GM12878 (cell line): ENCODE measurements at regions not wholly inside any gene's neighbourhood (a gene's known extent, or its start where the extent isn't known, plus 50 kb on each side); places are given as distances from the start of the nearest gene placed in this dataset.

ENCODE experiments used
- ATAC-seq: fragments of 200-7000 bp; cut with Tn5 transposase; 3 replicates; pipeline ENCODE4 v1.9.1; 2020; ENCODE audit warnings: mild to moderate bottlenecking, moderate library complexity
- BruUV-seq: library from RNA; stranded (reverse); fragments of 400-500 nt; replicated peaks from 2 replicates; lab custom pipeline; 2021; lab: Mats Ljungman, UMichigan
- CTCF ChIA-PET: fragments of 300-600 bp; sonication (Branson Sonifier 250); formaldehyde crosslinking; extraction: SDS; loops from one replicate; lab custom pipeline; 2021; ENCODE audit warnings: inconsistent platforms; lab: Yijun Ruan, JAX
- POLR2A ChIA-PET: fragments of 350-600 bp; formaldehyde crosslinking; extraction: SDS; loops from one replicate; lab custom pipeline; 2021; ENCODE audit warnings: inconsistent platforms; lab: Charles Lee
- RAD21 ChIA-PET: fragments of 300-600 bp; sonication (Branson Sonifier 250); formaldehyde crosslinking; loops from one replicate; lab custom pipeline; 2023; ENCODE audit warnings: antibody characterized with exemption; ENCODE audit not compliant: unreplicated experiment; lab: Charles Lee
- SMC1A ChIA-PET: fragments of 300-600 bp; sonication (Branson Sonifier 250); formaldehyde crosslinking; loops from one replicate; lab custom pipeline; 2023; ENCODE audit not compliant: unreplicated experiment, uncharacterized antibody; lab: Charles Lee
- DNase-seq: peaks from one replicate; pipeline ENCODE4 v3.0.0-alpha.2; 2011; ENCODE audit warnings: low read depth, low spot score
- FAIRE-seq: peaks from 3 replicates; lab custom pipeline; 2011; peaks lifted over from hg19 to GRCh38; lab: Jason Lieb, UNC
- H2AFZ ChIP-seq: 2 replicates; pipeline ENCODE4 v1.6.0; 2011; ENCODE audit warnings: low read depth, low read length, control low read depth; ENCODE audit not compliant: control insufficient read depth
- H3K27ac ChIP-seq: 2 replicates; pipeline ENCODE4 v1.5.1; 2011; ENCODE audit warnings: control low read depth; ENCODE audit not compliant: control insufficient read depth, insufficient read depth
- H3K27me3 ChIP-seq, 2 experiments: replicated peaks in 1 of 2; 2 replicates each; pipeline versions ENCODE4 v1.6.0 to v1.6.1; 2011; ENCODE audit warnings: low read length in 1 of 2; ENCODE audit not compliant: control insufficient read depth in 2 of 2, insufficient read depth in 2 of 2
- H3K36me3 ChIP-seq, 2 experiments: 2 replicates each; pipeline ENCODE4 v1.5.1; 2011; ENCODE audit warnings: low read length in 1 of 2; ENCODE audit not compliant: control insufficient read depth in 2 of 2, insufficient read depth in 2 of 2
- H3K4me1 ChIP-seq: 2 replicates; pipeline ENCODE4 v1.6.1; 2011; ENCODE audit warnings: mild to moderate bottlenecking, low read length, moderate library complexity, mixed read lengths; ENCODE audit not compliant: control insufficient read depth, insufficient read depth
- H3K4me2 ChIP-seq: 2 replicates; pipeline ENCODE4 v1.6.0; 2011; ENCODE audit warnings: control low read depth; ENCODE audit not compliant: control insufficient read depth, insufficient read depth
- H3K4me3 ChIP-seq: fragments of 200-600 bp; sonication (generic); 2 replicates; pipeline ENCODE4 v1.5.1; 2016
- H3K79me2 ChIP-seq: 2 replicates; pipeline ENCODE4 v1.6.0; 2011; ENCODE audit warnings: low read length; ENCODE audit not compliant: control insufficient read depth, insufficient read depth
- H3K9ac ChIP-seq: 2 replicates; pipeline ENCODE4 v1.8.0; 2011; ENCODE audit warnings: low read length, control low read depth, mixed read lengths; ENCODE audit not compliant: control insufficient read depth, insufficient read depth
- H3K9me3 ChIP-seq: replicated peaks from 3 replicates; pipeline ENCODE4 v1.5.1; 2011; ENCODE audit warnings: mild to moderate bottlenecking, low read length; ENCODE audit not compliant: control insufficient read depth, insufficient read depth
- H4K20me1 ChIP-seq: 2 replicates; pipeline ENCODE4 v1.6.0; 2011; ENCODE audit not compliant: control insufficient read depth, insufficient read depth
- CREB1 ChIP-seq: IDR thresholded peaks from 2 replicates; pipeline ENCODE4 v1.6.1; 2012; ENCODE audit warnings: low read depth, mild to moderate bottlenecking, inconsistent platforms
- E2F4 ChIP-seq: IDR thresholded peaks from 2 replicates; pipeline ENCODE4 v1.6.1; 2012; ENCODE audit warnings: low read depth, low read length, improper control_type of control experiment
- HDAC2 ChIP-seq: fragments of 200-600 bp; sonication (generic); IDR thresholded peaks from 2 replicates; pipeline ENCODE4 v1.6.1; 2017
- KAT2A ChIP-seq: conservative IDR thresholded peaks from 2 replicates; pipeline ENCODE4 v1.6.1; 2011; ENCODE audit warnings: low read depth, low read length; ENCODE audit not compliant: control insufficient read depth
- LARP7 ChIP-seq: fragments of 450-650 bp; IDR thresholded peaks from 2 replicates; pipeline ENCODE4 v1.6.1; 2017; ENCODE audit warnings: mild to moderate bottlenecking
- MAX ChIP-seq: IDR thresholded peaks from 2 replicates; pipeline ENCODE4 v1.6.1; 2012; ENCODE audit warnings: low read depth, low read length, improper control_type of control experiment
- MYB ChIP-seq: fragments of 150-350 bp; IDR thresholded peaks from 2 replicates; pipeline ENCODE4 v1.6.1; 2014; ENCODE audit warnings: mild to moderate bottlenecking, low read depth, low read length, borderline replicate concordance
- NBN ChIP-seq: fragments of 450-650 bp; IDR thresholded peaks from 2 replicates; pipeline ENCODE4 v1.6.1; 2016
- RB1 ChIP-seq: fragments of 450-650 bp; formaldehyde crosslinking; IDR thresholded peaks from 2 replicates; pipeline ENCODE4 v1.6.1; 2017; ENCODE audit warnings: mild to moderate bottlenecking, borderline replicate concordance
- RFX5 ChIP-seq: IDR thresholded peaks from 2 replicates; pipeline ENCODE4 v1.6.1; 2011; ENCODE audit warnings: low read depth, low read length, improper control_type of control experiment
- SMARCA5 ChIP-seq: fragments of 450-650 bp; IDR thresholded peaks from 2 replicates; pipeline ENCODE4 v1.6.1; 2017; ENCODE audit warnings: mild to moderate bottlenecking
- SP1 ChIP-seq: IDR thresholded peaks from one replicate; pipeline ENCODE4 v1.6.1; 2011; ENCODE audit warnings: low read depth, low read length
- SPI1 ChIP-seq: IDR thresholded peaks from 2 replicates; pipeline ENCODE4 v1.6.1; 2011; ENCODE audit warnings: low read depth, mild to moderate bottlenecking, low read length, moderate library complexity, borderline replicate concordance; ENCODE audit not compliant: insufficient read depth
- SREBF1 ChIP-seq: IDR thresholded peaks from 2 replicates; pipeline ENCODE4 v1.6.1; 2012; ENCODE audit warnings: mild to moderate bottlenecking, low read length
- TCF12 ChIP-seq: IDR thresholded peaks from 2 replicates; pipeline ENCODE4 v1.6.1; 2011; ENCODE audit warnings: low read depth, mild to moderate bottlenecking, low read length
- ZNF592 ChIP-seq: fragments of 450-650 bp; IDR thresholded peaks from 2 replicates; pipeline ENCODE4 v1.6.1; 2017; ENCODE audit warnings: mild to moderate bottlenecking, moderate library complexity
- WGBS: methylation state at CpG from one replicate; pipeline ENCODE4 v1.1.6; 2016; ENCODE audit warnings: low lambda C conversion rate; ENCODE audit not compliant: insufficient replicate concordance, insufficient coverage; ENCODE audit errors: missing lambda C conversion rate; 5-methylcytosine and 5-hydroxymethylcytosine counted together
- in situ Hi-C: fragments of 300-500 bp; cut with MboI; formaldehyde crosslinking; loops from 9 replicates; pipeline ENCODE4 v1.14.3; 2018; ENCODE audit warnings: mixed read lengths
- intact Hi-C: fragments of 100-400 bp; cut with micrococcal nuclease; formaldehyde crosslinking; loops from one replicate; pipeline ENCODE4 v1.14.2; 2022; ENCODE audit not compliant: unreplicated experiment
- TF ChIP-seq, protein P1 (sequence below): fragments of 450-650 bp; conservative IDR thresholded peaks from 2 replicates; pipeline ENCODE4 v1.6.1; 2017; ENCODE audit warnings: mild to moderate bottlenecking, moderate library complexity

- FAIRE-seq = no peak
- intact Hi-C loops = no loop called here
- in situ Hi-C loops = no loop called here
- SMC1A ChIA-PET = no interaction called here
- CTCF ChIA-PET = no interaction called here
- Histone ChIP-seq H3K27me3 (no peaks in the 10 kb centered on the region; a peak in 3 of 4 replicates), H2AFZ (no peak overlapping the region), H3K27ac (no peak overlapping the region), H3K9me3 (no peaks in the 10 kb centered on the region), H3K4me2 (no peak overlapping the region), H3K9ac (no peak overlapping the region), H3K4me3 (no peak overlapping the region), H3K36me3 (no peaks in the 10 kb centered on the region), H3K79me2 (no peaks in the 10 kb centered on the region), H3K4me1 (no peaks in the 10 kb centered on the region), H4K20me1 (no peaks in the 10 kb centered on the region)
- BruUV-seq = no TSS peak
- DNase-seq = no peak
- POLR2A ChIA-PET = no interaction called here
- no peak for ATAC-seq
- TF ChIP-seq, protein P1, sequence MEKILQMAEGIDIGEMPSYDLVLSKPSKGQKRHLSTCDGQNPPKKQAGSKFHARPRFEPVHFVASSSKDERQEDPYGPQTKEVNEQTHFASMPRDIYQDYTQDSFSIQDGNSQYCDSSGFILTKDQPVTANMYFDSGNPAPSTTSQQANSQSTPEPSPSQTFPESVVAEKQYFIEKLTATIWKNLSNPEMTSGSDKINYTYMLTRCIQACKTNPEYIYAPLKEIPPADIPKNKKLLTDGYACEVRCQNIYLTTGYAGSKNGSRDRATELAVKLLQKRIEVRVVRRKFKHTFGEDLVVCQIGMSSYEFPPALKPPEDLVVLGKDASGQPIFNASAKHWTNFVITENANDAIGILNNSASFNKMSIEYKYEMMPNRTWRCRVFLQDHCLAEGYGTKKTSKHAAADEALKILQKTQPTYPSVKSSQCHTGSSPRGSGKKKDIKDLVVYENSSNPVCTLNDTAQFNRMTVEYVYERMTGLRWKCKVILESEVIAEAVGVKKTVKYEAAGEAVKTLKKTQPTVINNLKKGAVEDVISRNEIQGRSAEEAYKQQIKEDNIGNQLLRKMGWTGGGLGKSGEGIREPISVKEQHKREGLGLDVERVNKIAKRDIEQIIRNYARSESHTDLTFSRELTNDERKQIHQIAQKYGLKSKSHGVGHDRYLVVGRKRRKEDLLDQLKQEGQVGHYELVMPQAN = no peak
- TF ChIP-seq HDAC2 = no peak
- TF ChIP-seq LARP7 = no peak
- no peak for TF ChIP-seq SPI1
- no peak for TF ChIP-seq MAX
- no peak for TF ChIP-seq KAT2A
- TF ChIP-seq E2F4 = no peak
- TF ChIP-seq RB1 = no peak
- no peak for TF ChIP-seq ZNF592
- no peak for TF ChIP-seq NBN
- TF ChIP-seq MYB = no peak
- TF ChIP-seq SREBF1 = no peak
- TF ChIP-seq RFX5 = no peak
- TF ChIP-seq TCF12 = no peak
- no peak for TF ChIP-seq CREB1
- no peak for TF ChIP-seq SMARCA5
- TF ChIP-seq SP1 = no peak
- RAD21 ChIA-PET = no interaction called here
- 3% methylated on average over 3 of the region's 3 CpGs for WGBS
Measured at GRCh38 chr15:80339601-80340000, 64.6 kb upstream of the ARNT2 start.
